HFF-Myc (cell line): ENCODE measurements at regions not wholly inside any gene's neighbourhood (a gene's known extent, or its start where the extent isn't known, plus 50 kb on each side); places are given as distances from the start of the nearest gene placed in this dataset.

Experiments used
- DNase-seq: peaks from one replicate; pipeline ENCODE4 v3.0.0-alpha.2; 2011; ENCODE audit warnings: low read depth; ENCODE audit errors: extremely low read depth
- H3K4me3 ChIP-seq: replicated peaks from 2 replicates; pipeline ENCODE4 v1.5.1; 2011; ENCODE audit warnings: low read depth, mild to moderate bottlenecking, control low read depth, low read length
- CTCF ChIP-seq: IDR thresholded peaks from 2 replicates; pipeline ENCODE4 v1.5.1; 2012; ENCODE audit warnings: mild to moderate bottlenecking, low read depth, low read length, control low read depth; ENCODE audit errors: missing control alignments

GRCh38 chr10:36650274-36650673, 475.1 kb upstream of the ANKRD30A start:
- TF ChIP-seq CTCF: no peak
- no peak for DNase-seq
- no peak overlapping the region for H3K4me3 ChIP-seq

GRCh38 chr10:36647540-36647939, 477.9 kb upstream of the ANKRD30A start:
- H3K4me3 ChIP-seq: no peak overlapping the region
- no peak for TF ChIP-seq CTCF
- DNase-seq: no peak

- no peak overlapping the region for H3K4me3 ChIP-seq
- no peak for DNase-seq
- no peak for TF ChIP-seq CTCF
These were observed 484.8 kb upstream of the ANKRD30A start for GRCh38 chr10:36640626-36641025.

DNA sequence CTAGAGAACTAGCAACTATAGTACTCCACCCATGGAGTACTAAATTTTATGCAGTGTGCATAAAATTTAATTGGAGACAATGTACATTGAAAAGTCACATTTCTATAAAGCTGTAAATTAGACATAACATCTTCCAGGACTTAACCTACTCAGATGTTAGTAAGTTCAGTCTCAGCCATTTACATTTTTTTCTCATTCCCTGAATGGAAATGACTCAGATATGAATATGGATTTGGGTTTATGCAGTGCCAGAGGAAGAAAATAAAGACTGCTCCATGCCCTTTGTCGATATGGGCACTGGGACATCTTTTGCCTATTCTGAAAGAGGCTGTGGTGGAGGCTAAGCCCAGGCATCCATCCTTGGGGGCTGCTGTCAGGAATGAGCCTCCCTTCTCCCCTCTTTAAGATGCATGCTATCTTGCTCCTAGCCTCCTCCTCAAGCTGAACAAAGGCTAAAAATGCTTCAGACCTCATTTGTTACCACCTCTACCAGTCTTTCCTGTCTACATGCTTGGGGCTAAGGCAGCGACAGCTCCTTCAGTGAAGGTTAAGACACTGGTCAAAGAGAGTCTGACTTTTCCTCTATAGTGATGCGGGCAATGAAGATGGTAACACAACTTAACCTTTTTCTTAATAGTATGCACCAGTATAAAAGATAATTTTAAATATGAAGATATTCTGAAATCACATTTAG, 486.8 kb upstream of the ANKRD30A start:
- no peak overlapping the region for H3K4me3 ChIP-seq
- TF ChIP-seq CTCF: no peak
- no peak for DNase-seq

GRCh38 chr10:36636879-36637278, 488.5 kb upstream of the ANKRD30A start:
- no peak overlapping the region for H3K4me3 ChIP-seq
- no peak for TF ChIP-seq CTCF
- no peak for DNase-seq

DNA sequence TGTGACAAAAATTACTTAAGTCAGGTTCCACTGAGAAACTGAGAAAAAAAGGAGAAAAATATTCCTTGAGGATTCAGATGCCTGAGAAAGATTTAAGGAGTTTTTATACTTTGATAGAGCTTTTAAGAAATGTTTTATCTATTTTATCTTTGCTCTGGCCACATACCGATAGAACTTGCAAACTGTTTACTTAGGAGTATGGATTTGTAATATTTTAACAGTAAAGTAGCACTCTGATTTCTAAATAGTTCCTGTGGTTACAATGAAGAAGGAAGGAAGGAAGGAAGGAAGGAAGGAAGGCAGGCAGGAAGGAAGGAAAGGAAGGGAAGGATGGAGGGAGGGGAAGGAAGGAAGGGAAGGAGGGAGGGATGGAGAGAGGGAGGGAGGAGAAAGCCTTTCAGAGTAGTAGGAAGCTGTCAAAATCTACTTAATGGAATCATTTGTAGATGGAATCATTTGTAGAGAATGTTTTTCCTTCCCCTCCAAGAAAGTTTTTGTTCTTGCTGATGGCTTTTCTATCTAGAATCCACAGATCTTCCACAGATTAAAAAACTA, 489.0 kb upstream of the ANKRD30A start:
- no peak for TF ChIP-seq CTCF
- no peak overlapping the region for H3K4me3 ChIP-seq
- DNase-seq: no peak
